ENCODE measurements at regions not wholly inside any gene's neighbourhood (a gene's known extent, or its start where the extent isn't known, plus 50 kb on each side); places are given as distances from the start of the nearest gene placed in this dataset.
"Not testable (repeated sequence)": the region's sequence is repeated elsewhere in the genome, so short reads cannot be mapped to it uniquely, and the experiment has no call there.

DNA sequence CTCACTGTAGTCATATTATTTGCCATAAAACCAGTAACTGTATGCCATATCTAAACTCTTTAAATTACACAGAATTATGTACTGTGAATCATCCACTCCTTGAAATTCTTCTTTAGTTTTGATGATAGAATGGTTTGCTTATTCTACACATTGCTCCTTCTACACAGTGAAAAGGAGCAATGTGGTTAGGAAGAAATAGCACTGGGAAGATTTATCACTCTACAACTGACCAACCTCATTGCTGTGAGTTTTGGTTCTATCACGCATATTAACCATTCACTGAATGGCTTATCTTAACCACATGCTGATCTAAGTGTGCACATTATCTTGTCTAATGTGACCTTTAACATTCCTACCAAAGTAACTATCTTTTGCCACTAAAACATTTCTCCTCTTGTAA is 415.7 kb upstream of the NDST4 start:
- DNase-seq (ENCODE audit: low read depth in 4 of 4, low spot score in 2 of 4), result no peak

DNA sequence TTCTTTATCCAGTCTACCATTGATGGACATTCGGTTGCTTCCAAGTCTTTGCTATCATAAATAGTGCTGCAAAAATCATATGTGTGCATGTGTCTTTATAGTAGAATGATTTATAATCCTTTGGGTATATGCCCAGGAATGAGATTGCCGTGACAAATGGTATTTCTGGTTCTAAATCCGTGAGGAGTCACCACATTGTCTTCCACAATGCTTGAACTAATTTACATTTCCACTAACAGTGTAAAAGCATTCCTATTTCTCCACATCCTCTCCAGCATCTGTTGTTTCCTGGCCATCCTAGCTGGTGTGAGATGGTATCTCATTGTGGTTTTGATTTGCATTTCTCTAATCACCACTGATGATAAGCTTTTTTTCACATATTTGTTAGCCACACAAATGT is 406.1 kb upstream of the NDST4 start:
- DNase-seq (ENCODE audit: low read depth in 4 of 4, low spot score in 2 of 4), result not testable (repeated sequence)

GRCh38 chr4:115515772-115516171 is 402.4 kb upstream of the NDST4 start:
- no peak for DNase-seq (ENCODE audit: low read depth in 4 of 4, low spot score in 2 of 4)

GRCh38 chr4:115515366-115515765 is 401.9 kb upstream of the NDST4 start:
- DNase-seq (ENCODE audit: low read depth in 4 of 4, low spot score in 2 of 4), result no peak

- DNase-seq (ENCODE audit: low read depth in 4 of 4, low spot score in 2 of 4), result no peak
Observed at GRCh38 chr4:115514675-115515074, 401.3 kb upstream of the NDST4 start.

DNA sequence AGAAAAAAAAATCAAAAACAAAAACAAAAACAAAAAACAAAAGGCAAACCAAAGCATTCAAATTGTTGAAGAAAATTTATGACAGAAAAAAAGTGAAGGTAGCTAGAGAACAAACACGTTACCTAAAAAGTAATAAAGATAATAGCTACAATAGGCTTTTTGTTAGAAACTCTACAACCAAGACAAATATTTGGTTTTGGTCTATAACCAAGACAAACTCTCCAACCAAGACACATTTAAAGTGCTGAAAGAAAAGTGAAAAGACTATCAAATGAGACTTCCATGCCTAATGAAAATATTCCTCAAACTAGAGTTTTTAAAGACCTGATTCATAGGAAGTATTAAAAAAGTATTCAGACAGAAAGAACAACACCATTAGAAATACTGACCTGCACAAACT is 391.9 kb upstream of the NDST4 start:
- DNase-seq (ENCODE audit: low read depth in 4 of 4, low spot score in 2 of 4), result no peak

GRCh38 chr4:115501656-115502055 is 388.2 kb upstream of the NDST4 start:
- DNase-seq (ENCODE audit: low read depth in 4 of 4, low spot score in 2 of 4), result no peak

DNA sequence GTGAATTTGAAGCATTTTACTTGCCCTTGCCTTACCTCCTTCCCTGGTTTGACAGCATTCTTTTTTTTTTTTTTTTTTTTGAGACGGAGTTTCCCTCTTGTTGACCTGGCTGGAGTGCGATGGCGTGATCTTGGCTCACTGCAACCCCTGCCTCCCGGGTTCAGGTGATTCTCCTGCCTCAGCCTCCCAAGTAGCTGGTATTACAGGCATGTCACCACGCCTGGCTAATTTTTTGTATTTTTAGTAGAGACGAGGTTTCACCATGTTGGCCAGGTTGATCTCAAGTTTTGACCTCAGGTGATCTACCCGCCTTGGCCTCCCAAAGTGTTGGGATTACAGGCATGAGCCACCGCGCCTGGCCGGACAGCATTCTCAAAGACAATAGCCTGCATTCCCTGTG is 380.4 kb upstream of the NDST4 start:
- DNase-seq (ENCODE audit: low read depth in 4 of 4, low spot score in 2 of 4), result not testable (repeated sequence)

DNA sequence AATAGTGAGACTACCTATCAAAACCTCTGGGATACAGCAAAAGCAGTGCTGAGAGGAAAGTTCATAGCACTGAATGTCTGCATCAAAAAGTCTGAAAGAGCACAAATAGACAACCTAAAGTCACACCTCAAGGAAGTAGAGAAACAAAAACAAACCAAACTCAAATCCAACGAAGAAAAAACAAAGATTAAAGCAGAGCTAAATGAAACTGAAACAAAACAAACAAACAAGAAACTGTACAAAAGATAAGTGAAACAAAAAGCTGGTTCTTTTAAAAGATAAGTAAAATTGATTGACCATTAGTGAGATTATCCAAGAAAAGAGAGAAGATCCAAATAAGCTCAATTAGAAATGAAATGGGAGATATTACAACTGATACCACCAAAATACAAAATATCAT is 378.3 kb upstream of the NDST4 start:
- no peak for DNase-seq (ENCODE audit: low read depth in 4 of 4, low spot score in 2 of 4)

- no peak for DNase-seq (ENCODE audit: low read depth in 4 of 4, low spot score in 2 of 4)
Observed at GRCh38 chr4:115489279-115489678, 375.9 kb upstream of the NDST4 start.

- DNase-seq (ENCODE audit: low read depth in 4 of 4, low spot score in 2 of 4), result no peak
Observed at GRCh38 chr4:115485402-115485801, 372.0 kb upstream of the NDST4 start.

DNA sequence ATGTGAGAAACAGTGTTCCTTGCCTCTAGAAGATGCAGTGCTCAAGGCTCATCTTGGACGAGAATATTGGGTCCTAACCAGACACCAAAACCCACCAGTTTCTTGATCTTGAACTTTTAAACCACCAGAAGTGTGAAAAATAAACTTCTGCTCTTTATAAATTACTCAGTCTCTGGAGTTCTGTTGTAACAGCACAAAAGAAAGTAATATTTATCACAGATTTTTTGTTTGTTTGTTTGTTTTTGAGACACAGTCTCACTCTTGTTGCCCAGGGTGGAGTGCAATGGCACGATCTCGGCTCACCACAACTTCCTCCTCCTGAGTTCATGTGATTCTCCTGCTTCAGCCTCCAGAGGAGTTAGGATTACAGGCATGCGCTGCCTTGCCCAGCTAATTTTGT is 371.1 kb upstream of the NDST4 start:
- no peak for DNase-seq (ENCODE audit: low read depth in 4 of 4, low spot score in 2 of 4)

DNA sequence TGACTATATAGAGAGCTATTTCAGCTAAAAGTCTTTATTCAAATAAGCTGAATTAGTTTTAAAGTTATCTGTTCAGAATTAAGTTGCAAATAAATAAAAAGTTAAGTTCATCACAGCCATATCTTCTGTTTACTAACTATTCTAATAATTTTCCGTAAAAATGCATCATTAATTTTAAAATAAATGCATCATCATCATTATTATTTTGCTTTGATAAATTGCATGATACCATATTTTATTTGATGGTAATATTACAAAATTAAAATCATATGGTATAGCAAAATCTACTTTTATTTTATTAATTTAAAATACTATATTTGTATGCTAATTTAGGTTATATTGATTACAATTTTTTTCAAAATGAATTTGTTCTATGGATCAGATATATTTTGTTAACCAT is 357.3 kb upstream of the NDST4 start:
- no peak for DNase-seq (ENCODE audit: low read depth in 4 of 4, low spot score in 2 of 4)

DNA sequence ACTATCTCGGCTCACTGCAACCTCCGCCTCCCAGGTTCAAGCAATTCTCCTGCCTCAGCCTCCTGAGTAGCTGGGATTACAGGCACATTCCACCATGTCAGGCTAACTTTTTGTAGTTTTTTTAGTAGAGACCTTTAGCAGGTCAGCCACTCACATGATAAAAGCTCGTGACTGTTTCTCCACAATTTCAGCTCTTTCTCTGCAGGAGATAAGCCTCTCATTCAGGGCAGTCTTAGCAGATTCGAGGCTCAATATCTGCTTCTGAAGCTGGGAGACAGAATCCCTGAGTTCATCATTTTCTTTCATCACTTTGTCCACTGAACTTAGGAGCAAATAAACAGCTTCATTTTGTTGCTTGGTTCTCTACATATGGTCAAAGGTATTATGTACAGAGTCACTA is 345.9 kb upstream of the NDST4 start:
- DNase-seq (ENCODE audit: low read depth in 4 of 4, low spot score in 2 of 4), result not testable (repeated sequence)

DNA sequence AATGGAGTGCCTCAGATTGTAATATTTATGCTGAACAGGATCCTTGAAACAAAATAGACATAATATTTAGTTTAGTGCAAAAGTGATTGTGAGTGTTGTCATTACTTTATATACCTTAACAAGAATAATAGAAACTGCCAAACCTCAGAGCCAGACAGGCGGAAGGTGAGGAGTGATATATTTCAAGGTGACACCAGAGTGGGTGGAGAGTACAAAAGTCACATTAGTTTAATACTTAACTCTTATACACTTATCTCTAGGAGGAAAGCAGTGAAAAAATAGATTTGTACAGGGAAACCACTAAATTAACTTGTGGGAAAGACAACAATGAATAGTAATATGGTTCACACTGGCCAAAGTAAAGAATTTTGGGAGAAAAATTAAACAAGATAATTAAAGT is 342.8 kb upstream of the NDST4 start:
- DNase-seq (ENCODE audit: low read depth in 4 of 4, low spot score in 2 of 4), result no peak

- DNase-seq (ENCODE audit: low read depth in 4 of 4, low spot score in 2 of 4), result no peak
Observed at GRCh38 chr4:115454228-115454627, 340.8 kb upstream of the NDST4 start.

GRCh38 chr4:115453416-115453815 is 340.0 kb upstream of the NDST4 start:
- DNase-seq (ENCODE audit: low read depth in 4 of 4, low spot score in 2 of 4), result no peak

DNA sequence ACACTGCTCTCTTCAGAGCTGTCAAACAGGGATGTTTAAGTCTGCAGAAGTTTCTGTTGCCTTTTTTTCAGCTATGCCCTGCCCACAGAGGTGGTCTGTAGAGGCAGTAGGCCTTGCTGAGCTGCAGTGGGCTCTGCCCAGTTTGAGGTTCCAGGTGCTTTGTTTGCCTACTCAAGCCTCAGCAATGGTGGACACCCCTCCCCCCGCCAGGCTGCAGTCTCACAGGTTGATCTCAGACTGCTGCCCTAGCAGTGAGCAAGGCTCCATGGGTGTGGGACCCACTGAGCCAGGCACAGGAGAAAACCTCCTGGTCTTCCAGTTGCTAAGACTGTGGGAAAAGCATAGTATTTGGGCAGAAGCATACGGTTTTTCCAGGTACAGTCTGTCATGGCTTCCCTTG is 338.8 kb upstream of the NDST4 start:
- not testable (repeated sequence) for DNase-seq (ENCODE audit: low read depth in 4 of 4, low spot score in 2 of 4)

DNA sequence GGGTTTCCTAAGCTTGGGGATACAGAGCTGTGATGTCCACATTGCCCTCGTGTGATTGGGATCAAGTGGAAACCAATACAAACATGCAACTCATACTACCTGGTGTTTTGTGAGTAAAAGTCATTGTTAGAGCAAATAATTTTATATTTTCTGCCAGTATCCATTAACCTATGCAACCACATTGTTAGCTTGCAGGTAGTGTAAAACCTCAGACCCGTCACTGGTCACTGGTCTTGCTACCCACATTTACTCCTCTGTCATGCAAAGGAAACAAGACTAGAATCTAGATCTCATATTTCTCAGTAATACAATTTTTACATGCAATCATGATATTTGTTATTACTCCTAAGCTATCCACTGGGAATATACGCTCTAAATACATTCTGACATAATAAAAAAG is 324.3 kb upstream of the NDST4 start:
- DNase-seq (ENCODE audit: low read depth in 4 of 4, low spot score in 2 of 4), result no peak

DNA sequence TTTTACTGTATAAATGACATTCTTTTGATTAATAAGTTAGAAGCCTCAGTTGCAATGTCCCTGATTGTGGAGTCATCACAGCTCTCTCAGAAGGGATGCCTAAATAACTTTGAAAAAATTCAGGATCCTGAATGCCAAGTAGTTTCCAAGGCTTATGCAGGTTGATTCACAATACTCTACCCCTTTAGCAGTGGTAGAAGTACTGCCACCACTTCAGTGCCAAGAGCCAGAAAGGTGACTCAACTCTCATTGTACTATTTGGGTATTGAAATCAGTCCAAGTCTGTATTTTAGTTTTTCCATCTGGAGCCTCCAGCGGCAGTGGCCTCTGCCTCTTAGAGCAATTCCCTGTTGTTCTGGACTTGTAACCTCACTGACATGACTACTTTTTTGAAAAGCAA is 320.1 kb upstream of the NDST4 start:
- no peak for DNase-seq (ENCODE audit: low read depth in 4 of 4, low spot score in 2 of 4)

- DNase-seq (ENCODE audit: low read depth in 4 of 4, low spot score in 2 of 4), result no peak
Observed at GRCh38 chr4:115430024-115430423, 316.6 kb upstream of the NDST4 start.

- DNase-seq (ENCODE audit: low read depth in 4 of 4, low spot score in 2 of 4), result no peak
Observed at GRCh38 chr4:115428455-115428854, 315.0 kb upstream of the NDST4 start.

- no peak for DNase-seq (ENCODE audit: low read depth in 4 of 4, low spot score in 2 of 4)
Observed at GRCh38 chr4:115424852-115425251, 311.4 kb upstream of the NDST4 start.
